ENCODE measurements at regions not wholly inside any gene's neighbourhood (a gene's known extent, or its start where the extent isn't known, plus 50 kb on each side); places are given as distances from the start of the nearest gene placed in this dataset.

DNA sequence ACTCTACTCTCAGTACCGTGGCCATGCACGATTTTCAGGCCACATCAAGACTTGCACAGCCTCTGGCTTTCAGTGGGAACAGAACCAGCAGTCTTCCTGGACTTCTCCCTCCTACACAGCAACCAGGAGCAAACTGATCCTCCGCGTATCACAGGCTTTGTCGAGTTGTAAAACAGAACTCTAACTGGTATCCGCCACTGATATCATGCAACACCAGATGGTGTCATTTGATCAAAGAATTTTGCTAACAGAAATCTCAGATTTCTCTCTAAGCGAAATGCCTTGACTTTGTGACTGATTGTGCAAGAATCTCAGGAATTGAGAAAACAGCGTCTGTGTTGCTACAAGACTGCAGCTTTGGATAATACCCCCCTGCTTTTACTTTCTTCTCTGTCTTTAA lies 85.7 kb downstream of the COPS8 start:
- DNase-seq (ENCODE audit: low spot score) = peak; percentile 35

GRCh38 chr2:237171881-237172280 lies 86.2 kb downstream of the COPS8 start:
- no peak for DNase-seq (ENCODE audit: low spot score)

DNA sequence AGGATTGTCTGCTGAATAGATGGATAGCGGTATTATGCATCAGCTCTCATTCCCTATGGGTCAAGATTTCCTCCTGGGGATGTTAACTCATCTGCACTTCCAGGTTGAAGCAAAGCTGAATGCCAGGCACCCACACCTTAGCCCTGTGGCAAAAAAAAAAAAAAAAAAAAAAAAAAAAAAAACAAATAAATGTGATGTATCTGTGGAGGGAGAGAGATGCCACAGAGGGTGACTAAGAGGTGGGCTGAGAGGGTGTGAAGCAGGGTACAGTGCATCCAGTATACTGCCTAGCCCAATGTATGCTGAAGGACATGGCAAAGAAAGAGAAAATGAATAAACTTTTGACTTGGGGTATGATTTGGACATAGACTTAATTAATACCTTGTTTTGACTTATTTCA lies 91.4 kb downstream of the COPS8 start:
- DNase-seq (ENCODE audit: low spot score) = no peak

GRCh38 chr2:237177986-237178385 lies 92.3 kb downstream of the COPS8 start:
- DNase-seq (ENCODE audit: low spot score) = no peak

DNA sequence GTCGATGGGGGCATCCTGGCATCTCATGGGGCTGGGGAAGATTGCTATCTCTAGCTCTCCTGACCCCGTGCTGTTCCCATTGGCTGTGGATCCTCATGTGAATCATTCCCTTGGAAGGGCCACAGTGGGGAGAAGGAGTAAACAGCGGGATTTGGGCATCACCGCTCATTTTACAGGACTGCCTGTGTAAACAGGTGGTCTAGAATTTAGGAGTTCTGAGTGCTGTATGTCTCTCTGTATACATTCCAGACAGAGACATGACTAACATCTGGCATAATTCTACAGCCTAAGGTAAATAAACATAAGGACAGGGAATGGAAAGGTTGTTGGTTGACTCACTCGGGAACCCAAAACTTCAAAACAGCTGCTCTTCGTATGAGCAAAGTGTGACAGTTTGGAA lies 92.7 kb downstream of the COPS8 start:
- no peak for DNase-seq (ENCODE audit: low spot score)

- DNase-seq (ENCODE audit: low spot score) = no peak
Observed at GRCh38 chr2:237179161-237179560, 93.5 kb downstream of the COPS8 start.

DNA sequence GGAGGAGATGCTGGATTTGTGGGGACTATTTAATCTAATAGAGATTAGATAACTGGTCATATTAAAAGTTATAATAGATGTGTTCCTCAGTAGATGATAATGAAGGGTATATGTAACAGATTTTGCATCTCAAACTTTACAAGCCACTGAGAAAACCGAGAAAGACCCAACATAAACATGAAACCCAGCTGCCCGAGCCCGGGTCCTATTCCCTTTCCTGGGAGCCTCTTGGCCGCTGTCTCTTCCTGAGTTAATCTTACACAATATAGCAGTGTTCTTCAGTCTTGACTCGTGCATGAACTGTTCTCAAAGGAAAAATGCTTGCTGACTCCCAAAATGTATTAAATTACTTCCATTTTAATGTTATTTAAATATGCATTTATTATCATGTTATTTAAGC lies 94.5 kb downstream of the COPS8 start:
- DNase-seq (ENCODE audit: low spot score) = no peak

- no peak for DNase-seq (ENCODE audit: low spot score)
Observed at GRCh38 chr2:237180987-237181386, 95.3 kb downstream of the COPS8 start.

DNA sequence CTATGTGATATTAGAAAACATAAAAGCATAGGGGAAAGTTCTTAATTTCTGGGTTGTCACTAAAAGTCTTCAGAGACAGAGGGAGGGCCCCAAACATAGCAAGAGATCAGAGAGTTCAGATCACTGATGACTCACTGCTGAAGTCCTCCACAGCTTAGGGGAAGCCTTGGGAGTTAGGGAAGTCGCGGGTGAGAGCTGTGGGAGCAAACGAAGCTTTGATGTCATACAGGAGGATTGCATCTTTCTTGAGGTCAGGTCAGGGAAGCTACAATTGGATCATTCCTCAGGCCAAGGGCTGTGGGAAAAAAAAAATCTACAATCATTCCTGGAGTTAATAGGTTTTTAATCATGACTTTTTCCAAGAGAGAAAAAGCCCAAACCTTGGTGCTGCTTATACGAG lies 96.2 kb downstream of the COPS8 start:
- no peak for DNase-seq (ENCODE audit: low spot score)

- no peak for DNase-seq (ENCODE audit: low spot score)
Observed at GRCh38 chr2:237182422-237183123, 96.9 kb downstream of the COPS8 start.

- DNase-seq (ENCODE audit: low spot score) = no peak
Observed at GRCh38 chr2:237184192-237184918, 98.7 kb downstream of the COPS8 start.

- no peak for DNase-seq (ENCODE audit: low spot score)
Observed at GRCh38 chr2:237184919-237185552, 99.3 kb downstream of the COPS8 start.

DNA sequence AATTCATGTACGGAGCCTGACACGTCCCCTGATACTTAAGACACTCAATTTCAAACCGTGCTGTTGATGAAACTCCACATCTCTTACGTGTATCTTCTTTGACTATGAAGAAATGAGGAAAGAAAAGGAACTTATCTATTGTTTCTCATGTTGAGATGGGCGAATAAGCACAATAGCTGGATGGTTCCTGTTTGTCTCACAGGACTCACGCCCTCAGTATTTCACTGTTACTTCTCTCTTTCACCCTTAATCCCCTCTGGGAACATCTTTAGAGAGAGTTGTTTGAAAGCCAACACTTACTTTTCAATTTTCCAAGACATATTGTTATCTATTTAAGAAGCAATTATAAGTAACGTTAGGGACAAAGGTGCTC lies 99.8 kb downstream of the COPS8 start:
- DNase-seq (ENCODE audit: low spot score) = no peak

DNA sequence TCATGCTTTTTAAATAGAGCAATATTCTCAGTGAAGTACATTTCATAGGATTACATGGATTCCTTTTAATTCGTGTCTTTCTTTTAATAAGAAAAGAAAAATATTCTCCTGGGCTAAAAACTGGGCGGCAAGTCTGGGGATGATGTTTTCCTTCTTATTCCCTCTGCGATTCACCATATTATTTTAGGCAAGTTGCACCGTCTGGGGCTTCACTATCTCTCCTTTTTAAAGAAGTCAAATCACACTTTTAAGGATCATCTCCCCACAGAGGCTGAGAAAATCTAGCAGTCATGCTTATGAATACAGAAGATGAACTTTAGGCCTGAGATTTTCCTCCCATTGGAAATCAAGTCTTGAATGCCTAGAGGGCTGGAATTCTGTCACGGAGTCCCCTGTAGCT lies 104.1 kb downstream of the COPS8 start:
- DNase-seq (ENCODE audit: low spot score) = no peak

DNA sequence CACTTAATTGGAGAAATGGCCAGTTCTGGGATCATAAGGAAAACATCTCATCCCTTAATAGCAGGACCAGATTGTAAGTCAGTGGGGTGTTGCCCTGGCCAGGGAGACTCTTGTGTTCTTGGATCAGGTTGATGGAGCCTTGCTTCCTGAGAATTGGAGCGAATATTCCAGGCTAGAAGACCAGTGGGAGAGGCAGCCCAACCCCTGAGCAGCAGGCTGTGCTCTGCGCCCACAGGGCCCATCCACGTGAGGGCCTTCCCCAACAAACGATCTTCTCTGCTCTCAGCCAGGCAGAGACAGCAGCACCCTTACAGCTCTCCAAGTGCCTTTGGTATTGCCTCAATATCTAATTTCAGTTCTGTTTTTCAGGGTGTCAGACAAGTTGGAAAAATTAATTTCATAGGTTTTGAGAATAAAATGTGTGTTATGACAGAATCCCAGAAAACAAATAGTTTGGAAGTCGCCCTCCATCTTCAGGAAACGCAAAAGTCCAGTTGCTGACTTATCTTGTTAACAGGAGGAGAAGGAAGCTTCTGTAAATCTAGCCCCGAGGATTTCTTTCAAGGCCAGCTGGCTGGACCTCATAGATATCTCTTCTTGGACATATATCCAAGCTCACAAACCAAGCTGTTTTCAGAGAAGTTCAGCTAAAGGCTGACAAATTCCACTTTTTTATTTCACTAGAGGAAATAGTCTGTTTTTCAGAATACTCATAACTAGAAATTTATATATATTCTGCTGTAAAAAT lies 105.5 kb downstream of the COPS8 start:
- DNase-seq (ENCODE audit: low spot score) = no peak

- DNase-seq (ENCODE audit: low spot score) = no peak
Observed at GRCh38 chr2:237191714-237192081, 106.0 kb downstream of the COPS8 start.

DNA sequence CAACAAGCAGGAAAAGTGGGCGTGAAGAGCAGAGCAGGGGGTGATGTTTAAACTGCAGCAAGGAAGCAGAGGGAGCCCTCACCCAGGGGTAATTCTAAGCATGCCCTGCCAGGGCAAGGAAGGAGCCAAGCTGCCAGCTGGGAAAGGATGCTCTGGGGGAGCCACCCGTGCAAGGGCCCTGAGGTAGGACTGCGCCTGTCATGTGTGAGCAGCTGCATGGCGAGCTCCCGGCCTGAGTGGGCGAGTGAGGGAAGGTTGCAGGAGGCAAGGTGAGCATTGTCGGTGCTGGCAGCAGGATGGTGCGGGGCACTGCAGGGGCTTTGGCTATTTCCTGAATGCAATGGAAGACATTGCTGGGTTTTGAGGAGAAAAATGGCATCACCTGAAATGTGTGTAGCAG lies 107.2 kb downstream of the COPS8 start:
- no peak for DNase-seq (ENCODE audit: low spot score)

DNA sequence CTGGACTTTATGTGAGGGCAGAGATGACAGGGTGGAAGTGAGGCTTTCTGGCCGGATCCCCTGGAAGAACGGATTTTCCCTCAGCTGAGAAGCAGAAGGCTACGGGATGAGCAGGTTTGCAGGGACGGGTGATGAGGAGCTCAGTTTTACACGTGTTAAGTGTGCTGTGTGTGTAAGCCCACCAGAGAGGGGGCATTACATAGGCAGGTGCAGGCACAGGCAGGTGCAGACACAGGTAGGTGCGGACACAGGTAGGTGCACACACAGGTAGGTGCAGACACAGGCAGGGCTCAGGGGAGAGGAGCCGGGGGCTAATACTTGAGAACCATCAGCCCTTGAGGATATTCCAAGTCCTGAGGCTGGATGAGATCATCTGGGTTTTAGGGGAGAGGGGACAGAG lies 107.7 kb downstream of the COPS8 start:
- no peak for DNase-seq (ENCODE audit: low spot score)

DNA sequence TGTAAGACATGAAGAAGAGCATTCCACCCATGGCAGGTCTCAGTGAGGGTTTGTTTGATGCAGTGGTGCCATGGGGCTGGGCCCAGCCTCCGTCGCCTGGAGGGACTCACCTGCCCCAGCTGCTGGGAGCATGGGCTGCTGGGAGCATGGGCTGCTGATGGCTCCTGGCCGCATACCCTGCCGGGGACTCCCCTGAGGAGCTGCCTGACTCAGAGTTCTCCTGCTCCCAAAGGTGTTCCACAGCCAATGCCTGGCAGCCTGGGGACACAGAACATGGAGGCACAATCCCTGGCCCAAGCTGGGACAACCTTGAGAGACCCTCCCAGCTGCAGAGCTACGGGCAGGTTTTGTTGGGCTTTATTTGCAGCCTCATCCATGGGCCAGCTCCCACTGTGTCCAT lies 108.4 kb downstream of the COPS8 start:
- no peak for DNase-seq (ENCODE audit: low spot score)

DNA sequence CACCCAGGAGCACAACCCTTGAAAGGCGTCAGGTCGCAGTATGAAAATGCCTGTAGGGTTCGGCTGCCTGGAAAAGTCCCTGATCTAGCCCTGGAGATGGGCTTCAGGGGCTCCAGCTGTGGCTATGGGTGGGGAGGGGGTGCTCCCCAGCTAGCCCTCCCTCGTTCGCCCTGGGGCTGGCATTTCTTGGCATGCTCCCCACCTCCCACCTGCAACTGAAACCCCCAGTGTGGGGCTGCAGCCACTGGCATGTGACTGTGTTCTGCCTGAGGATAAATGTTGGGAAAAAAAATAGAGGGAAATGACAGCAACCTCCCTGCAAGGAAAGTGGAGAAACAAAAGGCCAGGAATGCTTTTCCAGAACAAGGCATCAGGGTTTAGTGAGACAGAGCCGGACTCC lies 109.2 kb downstream of the COPS8 start:
- no peak for DNase-seq (ENCODE audit: low spot score)

DNA sequence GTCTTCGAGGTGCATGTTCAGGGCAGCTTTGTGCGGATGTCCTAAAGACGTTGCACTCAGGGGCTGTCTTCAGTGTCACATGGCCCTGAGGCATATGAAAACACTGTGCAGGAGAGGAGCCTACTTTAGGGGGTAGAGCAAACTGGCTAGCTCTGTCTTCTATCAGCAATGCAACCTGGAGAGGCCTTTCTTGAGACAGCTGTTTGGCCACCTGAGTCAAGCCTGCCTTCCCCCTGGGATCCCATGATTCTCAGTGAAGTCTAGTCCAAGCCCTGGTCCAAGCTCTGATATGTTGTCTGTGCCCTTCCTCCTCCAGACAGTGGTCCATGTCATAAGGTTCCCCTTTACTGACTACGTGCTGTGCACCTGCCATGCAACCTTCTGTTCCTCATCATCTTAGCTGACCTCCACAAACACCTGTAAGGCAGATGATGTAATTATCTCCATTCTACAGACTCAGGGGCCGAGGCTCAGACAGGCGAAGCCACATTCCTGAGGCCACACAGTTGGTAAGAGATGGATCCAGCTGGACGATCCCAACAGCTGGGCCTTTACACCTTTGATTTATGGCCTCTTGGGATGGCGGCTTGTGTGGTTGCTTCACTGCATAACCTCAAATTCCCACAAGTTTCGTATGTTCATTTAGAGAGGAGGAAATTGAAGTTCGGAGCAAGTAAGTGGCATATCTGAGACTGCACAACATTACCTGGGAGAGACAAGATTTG lies 109.9 kb downstream of the COPS8 start:
- no peak for DNase-seq (ENCODE audit: low spot score)

- no peak for DNase-seq (ENCODE audit: low spot score)
Observed at GRCh38 chr2:237196409-237196808, 110.7 kb downstream of the COPS8 start.
